ENCODE measurements at regions not wholly inside any gene's neighbourhood (a gene's known extent, or its start where the extent isn't known, plus 50 kb on each side); places are given as distances from the start of the nearest gene placed in this dataset.

- no TSS peak for BruUV-seq (replicated peaks)
- Mint-ChIP-seq H3K36me3 (ENCODE audit: insufficient read depth, unreplicated experiment) (no peaks in the 10 kb centered on the region), H3K27me3 (ENCODE audit: unreplicated experiment) (no peaks in the 10 kb centered on the region), H3K4me3 (ENCODE audit: low read depth, unreplicated experiment) (no peak overlapping the region), H3K27ac (ENCODE audit: unreplicated experiment) (no peak overlapping the region), H3K4me1 (ENCODE audit: low read depth, unreplicated experiment) (no peaks in the 10 kb centered on the region), H3K9me3 (ENCODE audit: low read depth, unreplicated experiment) (no peaks in the 10 kb centered on the region)
- DNase-seq: no peak
- no peak for TF ChIP-seq CTCF (IDR thresholded peaks at IDR 0.05; ENCODE audit: unreplicated experiment)
- intact Hi-C loops (cut with micrococcal nuclease; ENCODE audit: unreplicated experiment): no loop called here
- CTCF ChIA-PET: no interaction called here
These were observed 82.5 kb upstream of the MMADHC start for GRCh38 chr2:149670086-149670485.

GRCh38 chr2:149666809-149667320 is 79.3 kb upstream of the MMADHC start:
- CTCF ChIA-PET: no interaction called here
- H3K27me3 Mint-ChIP-seq (ENCODE audit: unreplicated experiment): no peaks in the 10 kb centered on the region
- H3K36me3 Mint-ChIP-seq (ENCODE audit: insufficient read depth, unreplicated experiment): no peaks in the 10 kb centered on the region
- no peak overlapping the region for H3K27ac Mint-ChIP-seq (ENCODE audit: unreplicated experiment)
- H3K9me3 Mint-ChIP-seq (ENCODE audit: low read depth, unreplicated experiment): no peaks in the 10 kb centered on the region
- H3K4me1 Mint-ChIP-seq (ENCODE audit: low read depth, unreplicated experiment): no peaks in the 10 kb centered on the region
- H3K4me3 Mint-ChIP-seq (ENCODE audit: low read depth, unreplicated experiment): no peak overlapping the region
- no peak for TF ChIP-seq CTCF (IDR thresholded peaks at IDR 0.05; ENCODE audit: unreplicated experiment)
- no TSS peak for BruUV-seq (replicated peaks)
- DNase-seq: no peak
- intact Hi-C loops (cut with micrococcal nuclease; ENCODE audit: unreplicated experiment): no loop called here

- TF ChIP-seq CTCF (IDR thresholded peaks at IDR 0.05; ENCODE audit: unreplicated experiment): no peak
- Mint-ChIP-seq H3K36me3 (ENCODE audit: insufficient read depth, unreplicated experiment) (no peaks in the 10 kb centered on the region), H3K4me3 (ENCODE audit: low read depth, unreplicated experiment) (no peak overlapping the region), H3K27ac (ENCODE audit: unreplicated experiment) (no peak overlapping the region), H3K4me1 (ENCODE audit: low read depth, unreplicated experiment) (no peaks in the 10 kb centered on the region), H3K27me3 (ENCODE audit: unreplicated experiment) (no peaks in the 10 kb centered on the region), H3K9me3 (ENCODE audit: low read depth, unreplicated experiment) (no peaks in the 10 kb centered on the region)
- no peak for DNase-seq
- no TSS peak for BruUV-seq (replicated peaks)
- CTCF ChIA-PET: interaction anchor here (0.6 kb wide), 1 partner anchor 30 kb away, joined by 3 read pairs; no protein-coding TSS in a partner anchor
- intact Hi-C loops (cut with micrococcal nuclease; ENCODE audit: unreplicated experiment): no loop called here
These were observed 77.3 kb upstream of the MMADHC start for GRCh38 chr2:149664896-149665295.

GRCh38 chr2:149662556-149662955 is 75.0 kb upstream of the MMADHC start:
- no peak for DNase-seq
- no peaks in the 10 kb centered on the region for H3K27me3 Mint-ChIP-seq (ENCODE audit: unreplicated experiment)
- no TSS peak for BruUV-seq (replicated peaks)
- no peak overlapping the region for H3K27ac Mint-ChIP-seq (ENCODE audit: unreplicated experiment)
- intact Hi-C loops (cut with micrococcal nuclease; ENCODE audit: unreplicated experiment): no loop called here
- no peak overlapping the region for H3K4me3 Mint-ChIP-seq (ENCODE audit: low read depth, unreplicated experiment)
- TF ChIP-seq CTCF (IDR thresholded peaks at IDR 0.05; ENCODE audit: unreplicated experiment): no peak
- H3K4me1 Mint-ChIP-seq (ENCODE audit: low read depth, unreplicated experiment): no peaks in the 10 kb centered on the region
- CTCF ChIA-PET: interaction anchor here (0.7 kb wide), 1 partner anchor 689 kb away, joined by 3 read pairs; no protein-coding TSS in a partner anchor
- no peaks in the 10 kb centered on the region for H3K36me3 Mint-ChIP-seq (ENCODE audit: insufficient read depth, unreplicated experiment)
- no peaks in the 10 kb centered on the region for H3K9me3 Mint-ChIP-seq (ENCODE audit: low read depth, unreplicated experiment)

Measured in Calu3 (cell line).